SK-N-MC (cell line): ENCODE measurements at regions not wholly inside any gene's neighbourhood (a gene's known extent, or its start where the extent isn't known, plus 50 kb on each side); places are given as distances from the start of the nearest gene placed in this dataset.

Experiments
- DNase-seq: peaks from one replicate; pipeline ENCODE4 v3.0.0-alpha.2; 2011; ENCODE audit warnings: low read depth, low spot score
- H3K27ac ChIP-seq: fragments of 200-600 bp; sonication (generic); 2 replicates; pipeline ENCODE4 v1.5.1; 2016; ENCODE audit warnings: mixed run types
- H3K36me3 ChIP-seq: fragments of 200-600 bp; sonication (generic); 2 replicates; pipeline ENCODE4 v1.6.1; 2017; ENCODE audit warnings: antibody characterized with exemption, low read length, mixed read lengths; ENCODE audit not compliant: insufficient read depth
- H3K4me3 ChIP-seq: fragments of 200-600 bp; sonication (generic); 2 replicates; pipeline ENCODE4 v1.5.1; 2016
- H3K9ac ChIP-seq: fragments of 200-600 bp; sonication (generic); 2 replicates; pipeline ENCODE4 v1.8.0; 2017; ENCODE audit warnings: mixed run types, mixed read lengths; ENCODE audit not compliant: insufficient read length
- H3K9me3 ChIP-seq: fragments of 200-600 bp; sonication (generic); 2 replicates; pipeline ENCODE4 v1.6.1; 2017; ENCODE audit warnings: low read depth, mild to moderate bottlenecking, antibody characterized with exemption, low read length, moderate library complexity, mixed read lengths
- EZH2 ChIP-seq: fragments of 200-600 bp; sonication (generic); IDR thresholded peaks from one replicate; pipeline ENCODE4 v1.6.1; 2017; ENCODE audit warnings: antibody characterized with exemption
- FOXP2 ChIP-seq: optimal IDR thresholded peaks from 2 replicates; pipeline ENCODE3; 2011; ENCODE audit warnings: mild to moderate bottlenecking, moderate library complexity; ENCODE audit not compliant: insufficient read depth; ENCODE audit errors: extremely low read length, control extremely low read depth
- POLR2AphosphoS5 ChIP-seq: IDR thresholded peaks from 2 replicates; pipeline ENCODE4 v1.6.1; 2012; ENCODE audit warnings: mild to moderate bottlenecking, low read depth, low read length, borderline replicate concordance

DNA sequence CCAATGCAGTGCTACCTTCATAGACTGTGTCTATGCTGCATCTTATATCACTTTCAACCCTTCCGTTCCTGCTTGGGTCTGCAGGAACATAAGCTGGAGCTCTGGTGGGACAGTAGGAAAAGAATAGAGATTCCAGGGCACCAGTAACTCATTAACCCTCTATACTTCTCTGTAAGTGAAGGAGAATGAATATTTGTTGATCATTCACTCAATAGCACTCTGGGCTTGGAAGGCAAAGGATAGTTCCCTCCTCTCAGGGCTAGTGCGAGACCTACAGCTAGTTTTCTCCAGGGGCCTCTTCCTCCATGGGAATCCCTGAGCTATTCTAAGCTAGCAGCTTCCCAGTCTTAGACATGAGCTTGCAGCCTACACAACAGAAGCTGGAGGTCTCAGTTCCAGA, 84.7 kb downstream of the BMP4 start:
- Histone ChIP-seq H3K27ac (no peak overlapping the region), H3K9me3 (no peaks in the 10 kb centered on the region), H3K36me3 (no peaks in the 10 kb centered on the region), H3K4me3 (no peak overlapping the region), H3K9ac (no peak overlapping the region)
- no peak for DNase-seq
- TF ChIP-seq EZH2 (no peak), POLR2AphosphoS5 (no peak), FOXP2 (no peak)

DNA sequence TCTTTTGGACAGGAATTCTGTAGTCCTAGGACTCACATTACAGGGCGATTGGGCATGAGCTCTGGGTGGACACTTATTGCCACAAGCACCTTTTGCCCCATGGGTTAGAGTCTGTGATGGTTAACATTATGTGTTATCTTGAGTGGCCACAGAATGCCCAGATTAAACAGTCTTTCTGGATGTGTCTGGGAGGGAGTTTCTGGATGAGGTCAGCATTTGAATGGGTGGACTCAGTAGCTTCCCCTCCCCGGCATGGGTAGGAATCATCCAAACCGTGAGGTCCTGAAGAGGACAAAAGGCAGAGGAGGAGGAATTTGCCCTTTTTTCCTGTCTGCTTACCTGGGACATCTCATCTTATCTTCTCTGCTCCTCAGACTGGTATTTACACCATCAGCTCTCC, 85.6 kb downstream of the BMP4 start:
- Histone ChIP-seq H3K9me3 (no peaks in the 10 kb centered on the region), H3K36me3 (no peaks in the 10 kb centered on the region), H3K9ac (no peak overlapping the region), H3K4me3 (no peak overlapping the region), H3K27ac (no peak overlapping the region)
- TF ChIP-seq POLR2AphosphoS5 = no peak
- TF ChIP-seq EZH2 = no peak
- no peak for TF ChIP-seq FOXP2
- DNase-seq = no peak

DNA sequence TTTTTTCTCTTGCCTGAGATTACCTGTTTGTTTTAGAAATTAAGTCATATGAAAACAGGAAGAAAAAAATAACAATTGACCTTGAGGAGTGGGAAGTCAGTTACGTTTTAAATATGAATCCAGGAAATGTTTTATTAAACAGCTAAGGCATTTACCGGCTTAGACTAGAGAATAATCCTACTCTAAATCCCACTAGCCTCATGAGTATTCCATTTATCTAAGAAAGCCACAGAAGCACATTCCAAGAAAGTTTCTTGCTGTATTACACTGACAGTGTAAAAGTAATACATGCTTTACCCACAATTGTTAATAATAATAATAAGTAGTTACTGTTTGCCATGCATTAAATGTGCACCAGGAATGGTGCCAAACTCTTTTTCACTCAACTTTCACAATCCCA, 90.9 kb downstream of the BMP4 start:
- H3K27ac ChIP-seq = no peak overlapping the region
- DNase-seq = no peak
- H3K9ac ChIP-seq = no peak overlapping the region
- no peaks in the 10 kb centered on the region for H3K9me3 ChIP-seq
- H3K36me3 ChIP-seq = no peaks in the 10 kb centered on the region
- H3K4me3 ChIP-seq = no peak overlapping the region
- TF ChIP-seq POLR2AphosphoS5 = no peak
- no peak for TF ChIP-seq EZH2
- no peak for TF ChIP-seq FOXP2

DNA sequence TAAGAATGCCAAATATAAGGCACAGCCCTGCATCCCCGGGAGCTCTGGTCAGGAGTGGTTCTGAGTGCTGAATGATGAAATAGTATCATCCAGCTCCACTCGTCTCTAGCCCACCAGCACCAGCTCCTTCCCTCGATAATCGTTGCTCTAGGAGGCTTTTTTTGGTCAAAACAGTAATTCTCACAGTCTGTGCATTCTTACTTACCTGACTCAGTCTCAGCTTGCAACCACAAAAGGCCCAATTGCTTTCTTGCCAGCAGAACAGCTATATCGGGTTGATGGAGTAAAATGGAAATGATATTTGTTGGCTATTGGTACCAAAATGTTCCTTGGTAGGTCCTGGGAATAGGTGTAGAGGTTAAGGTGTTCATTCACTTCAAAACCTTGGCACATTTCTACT, 94.8 kb downstream of the BMP4 start:
- H3K9ac ChIP-seq = no peak overlapping the region
- DNase-seq = no peak
- H3K9me3 ChIP-seq = no peaks in the 10 kb centered on the region
- no peak overlapping the region for H3K27ac ChIP-seq
- TF ChIP-seq POLR2AphosphoS5 (no peak), EZH2 (no peak)
- no peak overlapping the region for H3K4me3 ChIP-seq
- H3K36me3 ChIP-seq = no peaks in the 10 kb centered on the region

- H3K4me3 ChIP-seq = no peak overlapping the region
- TF ChIP-seq POLR2AphosphoS5 = no peak
- no peaks in the 10 kb centered on the region for H3K9me3 ChIP-seq
- no peak for DNase-seq
- no peak overlapping the region for H3K9ac ChIP-seq
- no peaks in the 10 kb centered on the region for H3K36me3 ChIP-seq
- H3K27ac ChIP-seq = no peak overlapping the region
Measured at GRCh38 chr14:53858345-53858684, 98.3 kb downstream of the BMP4 start.

- TF ChIP-seq POLR2AphosphoS5 = no peak
- TF ChIP-seq FOXP2 = no peak
- no peak for TF ChIP-seq EZH2
- Histone ChIP-seq H3K9ac (no peak overlapping the region), H3K4me3 (no peak overlapping the region), H3K9me3 (no peaks in the 10 kb centered on the region), H3K27ac (no peak overlapping the region), H3K36me3 (no peaks in the 10 kb centered on the region)
- DNase-seq = no peak
Measured at GRCh38 chr14:53857625-53858344, 98.8 kb downstream of the BMP4 start.

DNA sequence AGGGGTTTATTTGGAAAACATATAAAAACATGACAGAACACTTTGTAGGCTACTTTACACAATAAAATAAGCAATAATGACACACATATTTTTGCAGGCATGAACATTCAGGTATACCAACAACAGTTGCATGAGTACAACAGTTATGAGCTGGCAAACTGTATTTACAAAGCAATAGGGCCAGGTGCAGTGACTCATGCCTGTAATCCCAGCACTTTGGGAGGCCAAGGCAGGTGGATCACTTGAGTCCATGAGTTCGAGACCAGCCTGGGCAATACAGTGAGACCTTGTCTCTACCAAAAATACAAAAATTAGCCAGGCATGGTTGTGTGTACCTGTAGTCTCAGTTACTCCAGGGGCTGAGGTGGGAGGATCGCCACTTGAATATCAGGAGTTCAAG, 101.1 kb downstream of the BMP4 start:
- no peaks in the 10 kb centered on the region for H3K36me3 ChIP-seq
- no peak overlapping the region for H3K27ac ChIP-seq
- no peak for DNase-seq
- no peak for TF ChIP-seq EZH2
- no peak for TF ChIP-seq FOXP2
- TF ChIP-seq POLR2AphosphoS5 = no peak
- no peak overlapping the region for H3K4me3 ChIP-seq
- no peaks in the 10 kb centered on the region for H3K9me3 ChIP-seq
- no peak overlapping the region for H3K9ac ChIP-seq

- Histone ChIP-seq H3K36me3 (no peaks in the 10 kb centered on the region), H3K9me3 (no peaks in the 10 kb centered on the region), H3K4me3 (no peak overlapping the region), H3K9ac (no peak overlapping the region), H3K27ac (no peak overlapping the region)
- TF ChIP-seq FOXP2 = no peak
- TF ChIP-seq EZH2 = no peak
- no peak for DNase-seq
Measured at GRCh38 chr14:53855127-53855526, 101.5 kb downstream of the BMP4 start.

DNA sequence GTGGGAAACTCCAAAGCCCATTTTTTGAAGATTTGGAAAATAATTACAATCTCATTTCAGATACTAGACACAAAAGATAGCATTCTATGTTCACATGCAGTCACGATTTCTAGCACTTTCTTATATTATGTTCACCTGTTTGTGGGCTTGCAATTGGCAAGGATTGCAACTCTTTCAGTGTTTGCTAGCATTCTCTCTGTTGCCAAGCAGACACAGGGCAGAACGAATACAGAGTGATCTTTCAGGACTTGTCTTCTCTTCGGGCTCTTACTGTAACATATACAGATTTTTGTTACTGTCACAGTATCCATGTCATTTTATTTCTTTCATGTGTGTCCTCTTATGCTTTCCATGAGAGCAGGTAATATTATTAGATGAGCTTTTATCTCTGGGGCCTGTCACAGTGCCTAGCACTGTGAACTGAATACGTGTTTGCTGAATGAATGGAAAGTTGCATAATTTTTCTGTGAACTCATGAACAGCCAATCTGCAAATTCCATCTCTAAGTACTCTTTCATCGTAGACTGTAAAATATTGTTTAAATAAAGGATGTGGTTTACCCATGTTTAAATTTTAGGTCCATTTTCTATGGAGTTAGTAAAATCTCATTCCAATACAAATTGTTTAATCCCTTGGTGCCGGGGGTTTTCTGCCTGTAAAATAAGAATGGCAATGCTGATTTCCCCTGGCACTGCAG, 105.1 kb downstream of the BMP4 start:
- DNase-seq = no peak
- Histone ChIP-seq H3K27ac (no peak overlapping the region), H3K4me3 (no peak overlapping the region), H3K36me3 (no peaks in the 10 kb centered on the region), H3K9me3 (no peaks in the 10 kb centered on the region), H3K9ac (no peak overlapping the region)
- TF ChIP-seq EZH2 = no peak
- TF ChIP-seq FOXP2 = no peak
- no peak for TF ChIP-seq POLR2AphosphoS5
